Mesendoderm (in vitro differentiated cells): ENCODE measurements at regions not wholly inside any gene's neighbourhood (a gene's known extent, or its start where the extent isn't known, plus 50 kb on each side); places are given as distances from the start of the nearest gene placed in this dataset.

Source experiments
- DNase-seq: peaks from one replicate; pipeline ENCODE4 v3.0.0; 2013
- H2AK5ac ChIP-seq: 2 replicates; pipeline ENCODE4 v1.6.1; 2013; ENCODE audit warnings: low read length, inconsistent platforms
- H2BK120ac ChIP-seq: 2 replicates; pipeline ENCODE4 v1.6.1; 2013; ENCODE audit warnings: low read depth, mild to moderate bottlenecking, low read length, moderate library complexity, mixed read lengths
- H2BK15ac ChIP-seq: replicated peaks from 2 replicates; pipeline ENCODE4 v1.6.1; 2013; ENCODE audit warnings: low read depth, mild to moderate bottlenecking, moderate library complexity
- H2BK5ac ChIP-seq: 2 replicates; pipeline ENCODE4 v1.6.1; 2013; ENCODE audit warnings: low read length, inconsistent platforms
- H3K18ac ChIP-seq: 2 replicates; pipeline ENCODE4 v1.6.1; 2013; ENCODE audit warnings: mild to moderate bottlenecking, low read length, mixed read lengths
- H3K23ac ChIP-seq: one replicate; pipeline ENCODE4 v1.6.1; 2013; ENCODE audit warnings: low read length
- H3K27ac ChIP-seq: 2 replicates; pipeline ENCODE4 v1.5.1; 2013; ENCODE audit warnings: low read depth, mild to moderate bottlenecking, inconsistent platforms, low read length, moderate library complexity
- H3K27me3 ChIP-seq: 2 replicates; pipeline ENCODE4 v1.6.1; 2013; ENCODE audit warnings: low read length, control low read depth, mild to moderate bottlenecking, inconsistent platforms; ENCODE audit not compliant: insufficient read depth, poor library complexity
- H3K36me3 ChIP-seq: 2 replicates; pipeline ENCODE4 v1.6.1; 2013; ENCODE audit warnings: low read length, inconsistent platforms; ENCODE audit not compliant: control insufficient read depth, insufficient read depth
- H3K4ac ChIP-seq: one replicate; pipeline ENCODE4 v1.6.1; 2013; ENCODE audit warnings: low read depth, mild to moderate bottlenecking, low read length, moderate library complexity
- H3K4me1 ChIP-seq: 2 replicates; pipeline ENCODE4 v1.6.1; 2013; ENCODE audit warnings: low read depth, low read length, inconsistent platforms; ENCODE audit not compliant: control insufficient read depth
- H3K4me2 ChIP-seq: 2 replicates; pipeline ENCODE4 v1.6.1; 2013; ENCODE audit warnings: low read length
- H3K4me3 ChIP-seq: 2 replicates; pipeline ENCODE4 v1.5.1; 2013; ENCODE audit warnings: mild to moderate bottlenecking, low read length
- H3K56ac ChIP-seq: one replicate; pipeline ENCODE4 v1.6.1; 2013; ENCODE audit warnings: low read length
- H3K79me1 ChIP-seq: 2 replicates; pipeline ENCODE4 v1.6.1; 2013; ENCODE audit warnings: low read length, inconsistent platforms
- H3K79me2 ChIP-seq: 2 replicates; pipeline ENCODE4 v1.6.1; 2013; ENCODE audit warnings: mild to moderate bottlenecking, low read length; ENCODE audit not compliant: control insufficient read depth, insufficient read depth
- H3K9ac ChIP-seq: 2 replicates; pipeline ENCODE4 v1.6.1; 2013; ENCODE audit warnings: low read length, inconsistent platforms
- H4K5ac ChIP-seq: one replicate; pipeline ENCODE4 v1.6.1; 2013; ENCODE audit warnings: low read length
- H4K8ac ChIP-seq: one replicate; pipeline ENCODE4 v1.6.1; 2013; ENCODE audit warnings: low read depth, mild to moderate bottlenecking, control low read depth, low read length, moderate library complexity
- WGBS: extraction: QIAGEN DNeasy Blood & Tissue Kit; methylation state at CpG from one replicate; pipeline ENCODE4 v1.1.7; 2013; ENCODE audit warnings: low lambda C conversion rate, missing lambda C conversion rate; ENCODE audit not compliant: insufficient coverage; ENCODE audit errors: extremely low coverage; 5-methylcytosine and 5-hydroxymethylcytosine counted together

- Histone ChIP-seq H3K4me3 (no peak overlapping the region), H3K79me1 (no peaks in the 10 kb centered on the region), H3K4me2 (no peak overlapping the region), H4K8ac (no peak overlapping the region), H3K4ac (no peak overlapping the region), H3K23ac (no peak overlapping the region), H3K27ac (no peak overlapping the region), H3K56ac (no peak overlapping the region), H4K5ac (no peak overlapping the region), H3K18ac (no peak overlapping the region), H3K9ac (no peak overlapping the region), H2BK120ac (no peak overlapping the region), H3K36me3 (no peaks in the 10 kb centered on the region), H2BK15ac (no peak overlapping the region), H3K4me1 (no peaks in the 10 kb centered on the region), H3K27me3 (no peaks in the 10 kb centered on the region), H3K79me2 (no peaks in the 10 kb centered on the region), H2BK5ac (no peak overlapping the region), H2AK5ac (no peak overlapping the region)
- no CpG with 5 or more reads among the region's 36 CpGs for WGBS
- DNase-seq = no peak
Measured at GRCh38 chr7:32318300-32319011, 171.7 kb downstream of the LSM5 start.

- H3K18ac ChIP-seq = no peak overlapping the region
- no peaks in the 10 kb centered on the region for H3K27me3 ChIP-seq
- no peak overlapping the region for H4K5ac ChIP-seq
- no peak overlapping the region for H3K4me3 ChIP-seq
- H3K56ac ChIP-seq = no peak overlapping the region
- no peak overlapping the region for H3K4ac ChIP-seq
- H3K23ac ChIP-seq = no peak overlapping the region
- H3K4me1 ChIP-seq = no peaks in the 10 kb centered on the region
- H3K79me2 ChIP-seq = no peaks in the 10 kb centered on the region
- no peak overlapping the region for H3K27ac ChIP-seq
- no peak overlapping the region for H3K4me2 ChIP-seq
- no peaks in the 10 kb centered on the region for H3K36me3 ChIP-seq
- H2AK5ac ChIP-seq = no peak overlapping the region
- no CpG with 5 or more reads among the region's 4 CpGs for WGBS
- no peak overlapping the region for H4K8ac ChIP-seq
- DNase-seq = no peak
- no peak overlapping the region for H3K9ac ChIP-seq
- no peak overlapping the region for H2BK15ac ChIP-seq
- no peak overlapping the region for H2BK5ac ChIP-seq
- H2BK120ac ChIP-seq = no peak overlapping the region
- no peaks in the 10 kb centered on the region for H3K79me1 ChIP-seq
Measured at GRCh38 chr7:32316839-32317238, 173.3 kb downstream of the LSM5 start.

GRCh38 chr7:32314761-32315160, 175.4 kb downstream of the LSM5 start:
- H3K4me2 ChIP-seq = no peak overlapping the region
- no peak overlapping the region for H3K56ac ChIP-seq
- H3K4me3 ChIP-seq = no peak overlapping the region
- no CpG with 5 or more reads among the region's 2 CpGs for WGBS
- H2AK5ac ChIP-seq = no peak overlapping the region
- H3K4me1 ChIP-seq = no peaks in the 10 kb centered on the region
- no peaks in the 10 kb centered on the region for H3K79me2 ChIP-seq
- H3K18ac ChIP-seq = no peak overlapping the region
- no peak overlapping the region for H3K23ac ChIP-seq
- H4K5ac ChIP-seq = no peak overlapping the region
- DNase-seq = no peak
- H3K36me3 ChIP-seq = no peaks in the 10 kb centered on the region
- no peak overlapping the region for H2BK5ac ChIP-seq
- no peak overlapping the region for H4K8ac ChIP-seq
- no peak overlapping the region for H2BK15ac ChIP-seq
- no peak overlapping the region for H2BK120ac ChIP-seq
- H3K27ac ChIP-seq = no peak overlapping the region
- H3K79me1 ChIP-seq = no peaks in the 10 kb centered on the region
- no peak overlapping the region for H3K9ac ChIP-seq
- no peak overlapping the region for H3K4ac ChIP-seq
- H3K27me3 ChIP-seq = no peaks in the 10 kb centered on the region

GRCh38 chr7:32301427-32301826, 188.8 kb downstream of the LSM5 start:
- Histone ChIP-seq H3K27ac (no peak overlapping the region), H3K4me3 (no peak overlapping the region), H3K79me1 (no peaks in the 10 kb centered on the region), H3K18ac (no peak overlapping the region), H3K56ac (no peak overlapping the region), H3K23ac (no peak overlapping the region), H3K36me3 (no peaks in the 10 kb centered on the region), H3K4me1 (no peaks in the 10 kb centered on the region), H3K4me2 (no peak overlapping the region), H3K27me3 (no peaks in the 10 kb centered on the region), H3K79me2 (no peaks in the 10 kb centered on the region), H2AK5ac (no peak overlapping the region), H2BK120ac (no peak overlapping the region), H4K5ac (no peak overlapping the region), H4K8ac (no peak overlapping the region), H3K9ac (no peak overlapping the region), H2BK5ac (no peak overlapping the region), H2BK15ac (no peak overlapping the region), H3K4ac (no peak overlapping the region)
- WGBS = no CpG with 5 or more reads among the region's 3 CpGs
- no peak for DNase-seq

GRCh38 chr7:32299133-32299702, 191.0 kb downstream of the LSM5 start:
- Histone ChIP-seq H3K18ac (no peak overlapping the region), H2BK15ac (no peak overlapping the region)

More at GRCh38 chr7:32299133-32299702, 191.0 kb downstream of the LSM5 start:
- Histone ChIP-seq H3K79me1 (no peaks in the 10 kb centered on the region), H3K4ac (no peak overlapping the region), H2BK120ac (no peak overlapping the region), H3K4me2 (peak overlapping the region; percentile 94), H3K4me3 (peak overlapping the region; percentile 66), H3K23ac (no peak overlapping the region), H4K8ac (no peak overlapping the region), H2AK5ac (no peak overlapping the region), H3K79me2 (no peaks in the 10 kb centered on the region), H3K36me3 (no peaks in the 10 kb centered on the region), H2BK5ac (no peak overlapping the region), H3K27ac (no peak overlapping the region), H3K27me3 (no peaks in the 10 kb centered on the region), H4K5ac (no peak overlapping the region), H3K56ac (peak overlapping the region; percentile 74), H3K9ac (peak overlapping the region; percentile 50), H3K4me1 (no peaks in the 10 kb centered on the region)
- peak; percentile 71 for DNase-seq
- WGBS = no CpG with 5 or more reads among the region's 17 CpGs
